Panc1 (cell line): ENCODE measurements at regions not wholly inside any gene's neighbourhood (a gene's known extent, or its start where the extent isn't known, plus 50 kb on each side); places are given as distances from the start of the nearest gene placed in this dataset.

ENCODE experiments used
- ATAC-seq: fragments of 200-7000 bp; cut with Tn5 transposase; 2 replicates; pipeline ENCODE4 v1.9.1; 2020; ENCODE audit warnings: mild to moderate bottlenecking, moderate library complexity
- BruUV-seq: library from RNA; stranded (reverse); fragments of 400-500 nt; replicated peaks from 2 replicates; lab custom pipeline; 2021; lab: Mats Ljungman, UMichigan
- CTCF ChIA-PET: fragments of 300-600 bp; sonication (Branson Sonifier 250); formaldehyde crosslinking; loops from one replicate; lab custom pipeline; 2022; ENCODE audit warnings: antibody characterized with exemption; lab: Charles Lee
- POLR2A ChIA-PET: fragments of 300-600 bp; sonication (Branson Sonifier 250); formaldehyde crosslinking; loops from one replicate; lab custom pipeline; 2022; ENCODE audit warnings: antibody characterized with exemption; lab: Charles Lee
- DNase-seq: peaks from one replicate; pipeline ENCODE4 v3.0.0-alpha.2; 2010; ENCODE audit warnings: low read depth, low spot score
- H3K27ac ChIP-seq: 2 replicates; pipeline ENCODE4 v1.5.1; 2011; ENCODE audit warnings: mild to moderate bottlenecking, low read length, inconsistent platforms
- H3K27me3 ChIP-seq: fragments of 200-500 bp; sonication (Bioruptor generic); 2 replicates; pipeline ENCODE4 v1.6.0; 2014; ENCODE audit warnings: low read length, inconsistent platforms; ENCODE audit not compliant: control insufficient read depth, insufficient read depth
- H3K36me3 ChIP-seq: fragments of 200-500 bp; sonication (Bioruptor generic); 2 replicates; pipeline ENCODE4 v1.5.1; 2014; ENCODE audit warnings: inconsistent platforms, mild to moderate bottlenecking, low read length, moderate library complexity; ENCODE audit not compliant: control insufficient read depth, insufficient read depth
- H3K4me1 ChIP-seq: 2 replicates; pipeline ENCODE4 v1.5.1; 2011; ENCODE audit warnings: inconsistent platforms, mild to moderate bottlenecking, low read length, moderate library complexity; ENCODE audit not compliant: control insufficient read depth, insufficient read depth
- H3K4me3 ChIP-seq, 2 experiments: 2 replicates each; pipeline ENCODE4 v1.5.1; 2011 to 2012; ENCODE audit warnings: low read depth in 2 of 2, low read length in 2 of 2, mild to moderate bottlenecking in 2 of 2, inconsistent platforms in 1 of 2, moderate library complexity in 1 of 2
- H3K9me3 ChIP-seq: fragments of 200-500 bp; sonication (Bioruptor generic); 2 replicates; pipeline ENCODE4 v1.5.1; 2014; ENCODE audit warnings: low read depth, mild to moderate bottlenecking, inconsistent platforms, low read length, moderate library complexity; ENCODE audit not compliant: control insufficient read depth, insufficient read depth
- POLR2AphosphoS5 ChIP-seq: IDR thresholded peaks from 2 replicates; pipeline ENCODE4 v1.6.1; 2012; ENCODE audit warnings: mild to moderate bottlenecking, low read depth, low read length, moderate library complexity
- SIN3A ChIP-seq: IDR thresholded peaks from 2 replicates; pipeline ENCODE4 v1.6.1; 2012; ENCODE audit warnings: low read depth, mild to moderate bottlenecking, low read length, moderate library complexity, borderline replicate concordance; ENCODE audit not compliant: insufficient read depth
- TCF7L2 ChIP-seq: IDR thresholded peaks from 2 replicates; pipeline ENCODE4 v1.6.1; 2011; ENCODE audit warnings: mild to moderate bottlenecking, low read depth, low read length, inconsistent platforms
- in situ Hi-C: cut with HindIII; loops from 2 replicates; pipeline ENCODE4 v1.10.0; 2016; ENCODE audit warnings: low sequenced_read_pairs, low pct_unique_long_range_greater_than_20kb
- intact Hi-C: fragments of 100-400 bp; cut with micrococcal nuclease; formaldehyde crosslinking; loops from one replicate; pipeline ENCODE4 v1.10.0; 2022; ENCODE audit not compliant: unreplicated experiment
- TF ChIP-seq, protein P1 (sequence below), 2 experiments: IDR thresholded peaks; 2 replicates each; pipeline ENCODE4 v1.6.1; 2011 to 2012; ENCODE audit warnings: low read depth in 2 of 2, control low read depth in 1 of 2, low read length in 1 of 2, mild to moderate bottlenecking in 1 of 2, moderate library complexity in 1 of 2; ENCODE audit not compliant: insufficient read depth in 1 of 2
- TF ChIP-seq, protein P2 (sequence below): fragments of 450-650 bp; IDR thresholded peaks from 2 replicates; pipeline ENCODE4 v1.5.1; 2017; ENCODE audit warnings: mild to moderate bottlenecking

GRCh38 chr5:39854771-39855410, 430.1 kb upstream of the DAB2 start:
- CTCF ChIA-PET: no interaction called here
- no peak for TF ChIP-seq SIN3A
- TF ChIP-seq, protein P1, sequence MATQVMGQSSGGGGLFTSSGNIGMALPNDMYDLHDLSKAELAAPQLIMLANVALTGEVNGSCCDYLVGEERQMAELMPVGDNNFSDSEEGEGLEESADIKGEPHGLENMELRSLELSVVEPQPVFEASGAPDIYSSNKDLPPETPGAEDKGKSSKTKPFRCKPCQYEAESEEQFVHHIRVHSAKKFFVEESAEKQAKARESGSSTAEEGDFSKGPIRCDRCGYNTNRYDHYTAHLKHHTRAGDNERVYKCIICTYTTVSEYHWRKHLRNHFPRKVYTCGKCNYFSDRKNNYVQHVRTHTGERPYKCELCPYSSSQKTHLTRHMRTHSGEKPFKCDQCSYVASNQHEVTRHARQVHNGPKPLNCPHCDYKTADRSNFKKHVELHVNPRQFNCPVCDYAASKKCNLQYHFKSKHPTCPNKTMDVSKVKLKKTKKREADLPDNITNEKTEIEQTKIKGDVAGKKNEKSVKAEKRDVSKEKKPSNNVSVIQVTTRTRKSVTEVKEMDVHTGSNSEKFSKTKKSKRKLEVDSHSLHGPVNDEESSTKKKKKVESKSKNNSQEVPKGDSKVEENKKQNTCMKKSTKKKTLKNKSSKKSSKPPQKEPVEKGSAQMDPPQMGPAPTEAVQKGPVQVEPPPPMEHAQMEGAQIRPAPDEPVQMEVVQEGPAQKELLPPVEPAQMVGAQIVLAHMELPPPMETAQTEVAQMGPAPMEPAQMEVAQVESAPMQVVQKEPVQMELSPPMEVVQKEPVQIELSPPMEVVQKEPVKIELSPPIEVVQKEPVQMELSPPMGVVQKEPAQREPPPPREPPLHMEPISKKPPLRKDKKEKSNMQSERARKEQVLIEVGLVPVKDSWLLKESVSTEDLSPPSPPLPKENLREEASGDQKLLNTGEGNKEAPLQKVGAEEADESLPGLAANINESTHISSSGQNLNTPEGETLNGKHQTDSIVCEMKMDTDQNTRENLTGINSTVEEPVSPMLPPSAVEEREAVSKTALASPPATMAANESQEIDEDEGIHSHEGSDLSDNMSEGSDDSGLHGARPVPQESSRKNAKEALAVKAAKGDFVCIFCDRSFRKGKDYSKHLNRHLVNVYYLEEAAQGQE (IDR thresholded peaks at IDR 0.05; ENCODE audit: insufficient read depth in 1 of 2, low read depth in 2 of 2, low read length in 1 of 2): no peak
- TF ChIP-seq, protein P2, sequence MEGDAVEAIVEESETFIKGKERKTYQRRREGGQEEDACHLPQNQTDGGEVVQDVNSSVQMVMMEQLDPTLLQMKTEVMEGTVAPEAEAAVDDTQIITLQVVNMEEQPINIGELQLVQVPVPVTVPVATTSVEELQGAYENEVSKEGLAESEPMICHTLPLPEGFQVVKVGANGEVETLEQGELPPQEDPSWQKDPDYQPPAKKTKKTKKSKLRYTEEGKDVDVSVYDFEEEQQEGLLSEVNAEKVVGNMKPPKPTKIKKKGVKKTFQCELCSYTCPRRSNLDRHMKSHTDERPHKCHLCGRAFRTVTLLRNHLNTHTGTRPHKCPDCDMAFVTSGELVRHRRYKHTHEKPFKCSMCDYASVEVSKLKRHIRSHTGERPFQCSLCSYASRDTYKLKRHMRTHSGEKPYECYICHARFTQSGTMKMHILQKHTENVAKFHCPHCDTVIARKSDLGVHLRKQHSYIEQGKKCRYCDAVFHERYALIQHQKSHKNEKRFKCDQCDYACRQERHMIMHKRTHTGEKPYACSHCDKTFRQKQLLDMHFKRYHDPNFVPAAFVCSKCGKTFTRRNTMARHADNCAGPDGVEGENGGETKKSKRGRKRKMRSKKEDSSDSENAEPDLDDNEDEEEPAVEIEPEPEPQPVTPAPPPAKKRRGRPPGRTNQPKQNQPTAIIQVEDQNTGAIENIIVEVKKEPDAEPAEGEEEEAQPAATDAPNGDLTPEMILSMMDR: no peak
- TF ChIP-seq TCF7L2: no peak
- no peak for TF ChIP-seq POLR2AphosphoS5
- ATAC-seq (no peak), DNase-seq (no peak)
- no peaks in the 10 kb centered on the region for H3K4me1 ChIP-seq
- H3K27me3 ChIP-seq: no peaks in the 10 kb centered on the region
- no peak overlapping the region for H3K27ac ChIP-seq
- POLR2A ChIA-PET: no interaction called here
- intact Hi-C loops (no loop called here), in situ Hi-C loops (no loop called here)
- no peaks in the 10 kb centered on the region for H3K36me3 ChIP-seq
- H3K4me3 ChIP-seq: no peak overlapping the region
- no TSS peak for BruUV-seq
- no peaks in the 10 kb centered on the region for H3K9me3 ChIP-seq

- TF ChIP-seq, protein P1 (IDR thresholded peaks at IDR 0.05; ENCODE audit: insufficient read depth in 1 of 2, low read depth in 2 of 2, low read length in 1 of 2): no peak
- no peak for TF ChIP-seq SIN3A
- no peak for TF ChIP-seq TCF7L2
- TF ChIP-seq, protein P2: no peak
- TF ChIP-seq POLR2AphosphoS5: no peak
- intact Hi-C loops: no loop called here
- in situ Hi-C loops: no loop called here
- BruUV-seq: no TSS peak
- no peaks in the 10 kb centered on the region for H3K36me3 ChIP-seq
- ChIA-PET POLR2A (no interaction called here), CTCF (no interaction called here)
- no peaks in the 10 kb centered on the region for H3K9me3 ChIP-seq
- H3K27ac ChIP-seq: no peak overlapping the region
- ATAC-seq: no peak
- no peaks in the 10 kb centered on the region; the same call in 1 of the 2 replicates for H3K27me3 ChIP-seq
- no peak overlapping the region for H3K4me3 ChIP-seq
- no peak for DNase-seq
- no peaks in the 10 kb centered on the region for H3K4me1 ChIP-seq
These were observed 425.5 kb upstream of the DAB2 start for GRCh38 chr5:39850291-39850690.
